Right ventricle myocardium superior (tissue), 1 donor: ENCODE measurements at regions not wholly inside any gene's neighbourhood (a gene's known extent, or its start where the extent isn't known, plus 50 kb on each side); places are given as distances from the start of the nearest gene placed in this dataset.
"Not testable (repeated sequence)": the region's sequence is repeated elsewhere in the genome, so short reads cannot be mapped to it uniquely, and the experiment has no call there.

Source experiments
- ATAC-seq: fragments of 200-7000 bp; cut with Tn5 transposase; one replicate; pipeline ENCODE4 v1.9.1; 2020; ENCODE audit warnings: mild to moderate bottlenecking; ENCODE audit not compliant: poor library complexity
- DNase-seq: peaks from one replicate; pipeline ENCODE4 v3.0.0-alpha.2; 2020
- intact Hi-C: fragments of 100-400 bp; cut with DNase I; formaldehyde crosslinking; loops from one replicate; pipeline ENCODE4 v1.11.2; 2022
- donor health status: DM: no; HTN: yes; CAD: no; lungs with severe emphysema.

- no peak for DNase-seq
- no peak for ATAC-seq
- intact Hi-C loops, result no loop called here
Observed at GRCh38 chr10:18860631-18861240, 187.9 kb upstream of the MALRD1 start.

- no peak for DNase-seq
- intact Hi-C loops, result no loop called here
- no peak for ATAC-seq
Observed at GRCh38 chr10:18861382-18861781, 187.2 kb upstream of the MALRD1 start.

DNA sequence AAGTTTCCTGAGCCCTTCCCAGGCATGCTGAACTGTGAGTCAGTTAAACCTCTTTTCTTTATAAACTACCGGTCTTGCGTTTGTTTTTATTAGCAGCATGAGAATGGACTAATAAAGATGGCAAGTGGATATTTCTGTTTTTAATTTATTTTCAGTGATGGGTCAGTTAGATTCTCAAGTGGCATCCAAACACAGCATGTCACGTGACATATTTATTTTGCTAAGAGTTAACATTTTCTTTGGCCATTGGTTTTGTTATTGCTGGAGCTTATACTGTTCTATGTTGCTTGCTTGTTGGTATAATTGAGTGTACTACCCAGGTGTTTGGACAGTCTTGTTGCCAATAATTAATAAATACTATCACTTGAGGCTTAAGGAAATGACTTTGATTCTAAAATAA, 181.7 kb upstream of the MALRD1 start:
- ATAC-seq, result no peak
- no peak for DNase-seq

GRCh38 chr10:18868919-18869318, 179.7 kb upstream of the MALRD1 start:
- intact Hi-C loops, result no loop called here
- DNase-seq (no peak), ATAC-seq (no peak)

More for the DNA sequence above, 181.7 kb upstream of the MALRD1 start:
- intact Hi-C loops, result no loop called here

DNA sequence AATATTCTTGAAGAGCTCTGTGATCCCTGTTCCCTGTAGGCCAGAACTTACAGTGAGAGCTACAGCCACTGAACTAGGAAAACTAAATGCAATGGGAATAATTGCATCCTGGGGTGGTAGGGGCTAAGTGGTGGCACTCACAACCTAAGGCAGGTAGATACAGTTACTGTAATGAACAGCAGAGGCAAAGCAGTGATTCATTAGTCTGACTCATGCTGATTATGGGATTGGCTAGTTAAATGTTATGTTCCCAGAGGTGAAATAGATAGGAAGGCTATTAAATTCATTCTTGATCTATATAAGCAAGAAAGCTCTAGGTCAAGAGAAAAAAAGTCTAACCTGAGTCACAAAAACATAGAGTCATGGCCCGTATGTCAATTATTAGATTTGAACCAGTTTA, 173.1 kb upstream of the MALRD1 start:
- DNase-seq (no peak), ATAC-seq (no peak)
- intact Hi-C loops, result no loop called here

DNA sequence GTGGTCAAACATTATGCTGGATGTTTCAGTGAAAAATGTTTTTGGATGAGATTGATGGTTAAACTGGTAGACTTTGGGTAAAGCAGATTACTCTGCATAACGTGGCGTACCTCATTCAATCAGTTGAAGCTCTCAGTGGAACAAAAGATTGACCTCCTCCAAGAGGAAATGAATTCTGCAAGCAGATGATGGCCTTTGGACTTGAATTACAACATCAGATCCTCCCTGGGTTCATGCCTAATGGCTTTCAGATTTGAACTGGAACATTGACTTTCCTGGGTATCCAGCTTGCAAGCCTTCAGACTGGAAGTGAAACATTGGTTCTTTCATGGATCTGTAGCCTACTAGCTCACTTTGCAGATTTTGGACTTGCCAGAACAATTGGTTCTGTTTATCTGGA, 169.3 kb upstream of the MALRD1 start:
- DNase-seq (no peak), ATAC-seq (no peak)
- intact Hi-C loops, result no loop called here

GRCh38 chr10:18880530-18880929, 168.1 kb upstream of the MALRD1 start:
- ATAC-seq, result no peak
- intact Hi-C loops, result no loop called here
- no peak for DNase-seq

DNA sequence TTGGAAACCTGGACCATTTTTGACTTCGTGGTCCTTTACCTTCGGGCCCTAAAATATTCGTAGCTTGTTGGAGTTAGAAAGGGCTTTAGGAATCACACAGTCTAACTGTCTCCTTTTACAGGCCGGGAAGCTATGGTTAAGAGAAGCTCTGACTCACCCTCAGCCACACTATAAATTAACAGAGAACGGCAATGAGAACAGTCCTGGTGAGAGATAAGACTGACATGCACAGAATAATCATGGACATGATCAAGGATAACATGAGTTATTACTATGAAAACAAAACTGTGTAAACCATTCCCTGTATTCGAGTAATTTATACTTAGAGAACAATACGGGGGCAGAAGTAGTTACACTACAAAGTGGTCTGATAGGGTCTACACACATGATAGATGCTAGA, 162.5 kb upstream of the MALRD1 start:
- DNase-seq (no peak), ATAC-seq (no peak)
- intact Hi-C loops, result no loop called here

GRCh38 chr10:18906636-18907035, 142.0 kb upstream of the MALRD1 start:
- intact Hi-C loops, result no loop called here
- DNase-seq (no peak), ATAC-seq (no peak)

DNA sequence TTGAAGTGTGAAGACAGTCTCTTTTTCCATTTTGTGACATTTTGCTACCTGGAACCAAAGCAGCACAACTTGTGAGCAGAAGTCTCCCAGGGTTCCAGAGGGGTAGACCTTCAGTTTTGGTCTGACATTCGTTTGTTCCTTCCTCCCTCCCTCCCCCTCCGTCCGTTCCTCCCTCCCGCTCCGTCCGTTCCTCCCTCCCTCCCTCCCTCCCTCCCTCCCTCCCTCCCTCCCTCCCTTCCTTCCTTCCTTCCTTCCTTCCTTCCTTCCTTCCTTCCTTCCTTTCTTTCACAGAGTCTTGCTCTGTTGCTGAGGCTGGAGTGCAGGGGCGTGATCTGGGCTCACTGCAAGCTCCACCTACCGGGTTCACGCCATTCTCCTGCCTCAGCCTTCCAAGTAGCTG, 131.2 kb upstream of the MALRD1 start:
- intact Hi-C loops, ATAC-seq, DNase-seq: not testable (repeated sequence)

GRCh38 chr10:18918532-18918931, 130.1 kb upstream of the MALRD1 start:
- ATAC-seq (no peak), DNase-seq (no peak)
- intact Hi-C loops, result no loop called here

- DNase-seq (no peak), ATAC-seq (no peak)
- intact Hi-C loops, result no loop called here
Observed at GRCh38 chr10:18949391-18949790, 99.2 kb upstream of the MALRD1 start.

- ATAC-seq, intact Hi-C loops, DNase-seq: not testable (repeated sequence)
Observed at GRCh38 chr10:18951072-18951823, 97.4 kb upstream of the MALRD1 start.

DNA sequence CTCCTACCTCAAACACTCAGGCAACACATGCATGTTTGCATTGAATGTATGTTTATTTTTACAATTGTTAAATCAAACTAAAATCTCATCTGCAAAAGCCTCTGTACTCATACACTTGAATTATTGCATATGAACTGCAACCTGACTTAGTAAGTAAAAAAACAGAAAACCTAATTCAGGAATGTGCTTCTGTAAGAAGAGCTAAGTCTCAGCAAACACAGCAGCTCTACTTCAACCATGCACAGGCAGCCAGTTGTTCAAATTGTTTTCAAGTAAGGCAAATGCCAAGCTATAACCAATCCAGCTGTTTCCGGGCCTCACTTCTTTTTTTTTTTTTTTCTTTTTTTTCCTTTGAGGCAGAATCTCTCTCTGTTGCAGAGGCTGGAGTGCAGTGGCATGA, 93.5 kb upstream of the MALRD1 start:
- DNase-seq (no peak), ATAC-seq (no peak)
- intact Hi-C loops, result no loop called here

- ATAC-seq (no peak), DNase-seq (no peak)
- intact Hi-C loops, result no loop called here
Observed at GRCh38 chr10:18959369-18959768, 89.2 kb upstream of the MALRD1 start.

- no peak for DNase-seq
- intact Hi-C loops, result no loop called here
- no peak for ATAC-seq
Observed at GRCh38 chr10:18960466-18961079, 88.0 kb upstream of the MALRD1 start.

- DNase-seq (no peak), ATAC-seq (no peak)
- intact Hi-C loops, result no loop called here
Observed at GRCh38 chr10:18968159-18968558, 80.4 kb upstream of the MALRD1 start.

DNA sequence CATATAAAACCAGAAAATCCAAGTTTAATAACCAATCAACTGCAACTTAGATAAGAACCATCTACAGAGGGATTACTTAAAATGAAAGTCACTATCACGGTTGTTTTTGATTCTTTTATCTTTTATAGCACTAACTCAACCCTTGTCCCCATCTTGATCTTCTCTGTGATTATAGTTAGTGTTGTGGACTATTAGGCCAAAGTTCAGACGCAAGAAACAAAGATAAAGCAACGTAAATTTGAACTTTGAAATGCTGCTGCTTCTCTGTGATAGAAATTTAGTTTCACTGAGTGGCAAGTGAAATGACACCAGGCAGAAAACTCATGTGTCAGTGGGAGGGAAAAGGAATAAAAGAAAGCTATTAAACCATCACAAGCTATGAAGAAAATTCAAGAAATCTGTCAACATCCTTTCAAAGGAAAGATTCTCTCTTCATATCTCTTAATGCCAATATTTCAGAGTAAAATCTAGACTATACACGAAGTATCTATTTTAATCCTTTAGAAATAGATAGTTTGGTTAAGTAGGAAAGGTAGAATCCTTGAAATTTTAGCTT, 71.8 kb upstream of the MALRD1 start:
- no peak for DNase-seq
- intact Hi-C loops, result no loop called here
- ATAC-seq, result no peak

DNA sequence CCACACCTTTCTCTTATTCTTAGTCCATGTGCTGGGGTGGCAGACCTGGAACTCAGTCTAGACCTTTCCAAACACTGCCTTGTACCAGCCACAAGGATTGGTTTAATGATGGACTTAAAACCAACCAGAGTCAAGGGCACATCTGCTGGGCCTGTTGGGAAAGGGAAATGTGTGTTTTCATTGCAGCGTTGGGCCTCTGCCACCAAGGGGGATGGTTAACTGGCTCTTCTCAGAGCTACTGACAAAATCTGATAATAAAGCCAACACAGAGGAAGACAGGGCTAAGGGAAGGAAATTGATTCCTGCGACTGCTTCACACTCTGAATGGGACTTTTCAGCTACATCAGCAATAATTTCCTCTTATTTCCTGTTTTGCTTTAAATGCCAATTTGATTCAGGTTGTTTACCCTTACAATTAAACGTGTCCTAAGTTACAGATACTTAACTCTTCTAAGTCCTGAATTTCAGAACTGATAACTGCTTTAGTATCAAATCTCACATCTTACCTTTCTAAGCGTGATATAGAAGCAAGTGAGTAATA, 68.4 kb upstream of the MALRD1 start:
- no peak for DNase-seq
- intact Hi-C loops, result no loop called here
- no peak for ATAC-seq

DNA sequence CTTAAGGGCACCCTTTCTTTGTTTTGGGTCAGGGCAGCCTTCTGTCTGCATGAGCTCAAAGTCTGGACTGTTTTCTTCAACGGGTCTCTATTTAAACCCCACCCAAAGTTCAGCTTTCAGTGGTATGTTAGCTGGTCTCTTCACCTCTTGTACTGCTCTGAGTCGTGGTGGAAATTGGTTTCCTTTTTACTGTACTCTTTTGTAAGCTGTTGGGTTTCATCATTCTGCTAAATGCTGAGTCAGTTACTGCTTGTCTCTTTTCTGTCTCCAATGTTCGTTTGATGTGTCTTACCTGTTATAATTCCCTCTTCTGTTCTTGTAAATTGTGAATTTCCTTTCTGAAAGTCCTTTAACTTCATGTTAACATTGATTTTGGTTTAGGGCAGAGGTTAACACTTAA, 64.1 kb upstream of the MALRD1 start:
- no peak for DNase-seq
- no peak for ATAC-seq
- intact Hi-C loops, result no loop called here
